ENCODE measurements at regions not wholly inside any gene's neighbourhood (a gene's known extent, or its start where the extent isn't known, plus 50 kb on each side); places are given as distances from the start of the nearest gene placed in this dataset.

DNA sequence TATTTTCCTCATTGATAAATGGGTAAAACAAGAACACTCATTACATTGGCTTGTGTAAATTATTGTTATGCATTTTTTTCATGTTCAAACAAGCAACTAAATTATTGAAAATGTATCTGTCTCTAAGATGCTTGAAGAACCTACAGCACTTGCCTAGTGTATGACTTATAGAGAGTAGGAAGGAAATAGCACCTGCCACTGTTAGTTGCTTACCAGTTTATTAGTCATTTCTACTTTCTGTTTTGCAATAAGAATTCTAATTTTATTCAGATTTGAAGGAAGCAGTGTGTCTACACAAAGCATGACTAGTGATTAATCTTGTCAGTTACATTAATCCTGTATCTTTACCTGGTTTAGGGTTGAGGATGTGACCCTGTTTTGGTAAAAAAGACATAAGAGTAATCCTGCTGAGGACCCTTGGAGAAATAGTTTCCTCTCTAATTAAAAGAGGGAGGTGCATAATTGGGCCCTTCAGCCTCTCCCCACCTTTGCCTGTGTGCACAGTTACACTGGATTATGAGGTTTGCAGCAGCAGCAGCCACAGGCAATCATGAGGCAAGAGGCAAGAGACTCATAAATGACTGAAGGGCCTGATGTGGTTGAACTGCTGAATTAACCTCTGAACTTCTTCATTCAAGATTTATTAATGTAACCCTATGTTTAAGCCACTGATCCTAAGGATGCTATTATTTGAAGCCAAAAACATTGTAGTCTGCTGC lies 1202.1 kb downstream of the ADGRL3 start:
- no peak overlapping the region for H3K27ac ChIP-seq (ENCODE audit: low read depth in 2 of 2, low read length in 1 of 2)
- no peak for DNase-seq
- no peaks in the 10 kb centered on the region for H3K9me2 ChIP-seq
- CTCF ChIA-PET = no interaction called here
- no peak overlapping the region for H3K9ac ChIP-seq
- no peaks in the 10 kb centered on the region for H3K4me1 ChIP-seq (ENCODE audit: control insufficient read depth in 1 of 2, insufficient read depth in 2 of 2, low read depth in 1 of 2, low read length in 1 of 2)
- no peaks in the 10 kb centered on the region for H3K36me3 ChIP-seq (replicated peaks in 1 of 2; ENCODE audit: control insufficient read depth in 1 of 2, insufficient read depth in 2 of 2, low read length in 1 of 2)
- no peaks in the 10 kb centered on the region for H3F3A ChIP-seq (replicated peaks; ENCODE audit: insufficient read depth)
- H3K9me3 ChIP-seq = no peaks in the 10 kb centered on the region
- H3K4me2 ChIP-seq = no peak overlapping the region
- no peaks in the 10 kb centered on the region for H3K79me2 ChIP-seq (ENCODE audit: insufficient read depth)
- no peak overlapping the region for H3K4me3 ChIP-seq (ENCODE audit: low read depth in 2 of 2, low read length in 1 of 2)
- TF ChIP-seq, protein P1, sequence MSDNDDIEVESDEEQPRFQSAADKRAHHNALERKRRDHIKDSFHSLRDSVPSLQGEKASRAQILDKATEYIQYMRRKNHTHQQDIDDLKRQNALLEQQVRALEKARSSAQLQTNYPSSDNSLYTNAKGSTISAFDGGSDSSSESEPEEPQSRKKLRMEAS (IDR thresholded peaks at IDR 0.05; ENCODE audit: low read depth) = no peak
- TF ChIP-seq FOSL2 (IDR thresholded peaks at IDR 0.05; ENCODE audit: borderline replicate concordance, low read depth) (no peak), RCOR1 (IDR thresholded peaks at IDR 0.05; ENCODE audit: low read length) (no peak), NRF1 (IDR thresholded peaks at IDR 0.05; ENCODE audit: low read depth, low read length) (no peak), MEF2A (IDR thresholded peaks at IDR 0.05; ENCODE audit: borderline replicate concordance, low read depth) (no peak), YY1 (IDR thresholded peaks at IDR 0.05; ENCODE audit: low read depth) (no peak), GATA2 (CRISPR knock-in tag; IDR thresholded peaks at IDR 0.05) (no peak), FOXM1 (IDR thresholded peaks at IDR 0.05; ENCODE audit: low read depth) (no peak)
- TF ChIP-seq, protein P2, sequence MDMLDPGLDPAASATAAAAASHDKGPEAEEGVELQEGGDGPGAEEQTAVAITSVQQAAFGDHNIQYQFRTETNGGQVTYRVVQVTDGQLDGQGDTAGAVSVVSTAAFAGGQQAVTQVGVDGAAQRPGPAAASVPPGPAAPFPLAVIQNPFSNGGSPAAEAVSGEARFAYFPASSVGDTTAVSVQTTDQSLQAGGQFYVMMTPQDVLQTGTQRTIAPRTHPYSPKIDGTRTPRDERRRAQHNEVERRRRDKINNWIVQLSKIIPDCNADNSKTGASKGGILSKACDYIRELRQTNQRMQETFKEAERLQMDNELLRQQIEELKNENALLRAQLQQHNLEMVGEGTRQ (IDR thresholded peaks at IDR 0.05; ENCODE audit: borderline replicate concordance, low read depth, low read length) = no peak
- TF ChIP-seq, protein P3, sequence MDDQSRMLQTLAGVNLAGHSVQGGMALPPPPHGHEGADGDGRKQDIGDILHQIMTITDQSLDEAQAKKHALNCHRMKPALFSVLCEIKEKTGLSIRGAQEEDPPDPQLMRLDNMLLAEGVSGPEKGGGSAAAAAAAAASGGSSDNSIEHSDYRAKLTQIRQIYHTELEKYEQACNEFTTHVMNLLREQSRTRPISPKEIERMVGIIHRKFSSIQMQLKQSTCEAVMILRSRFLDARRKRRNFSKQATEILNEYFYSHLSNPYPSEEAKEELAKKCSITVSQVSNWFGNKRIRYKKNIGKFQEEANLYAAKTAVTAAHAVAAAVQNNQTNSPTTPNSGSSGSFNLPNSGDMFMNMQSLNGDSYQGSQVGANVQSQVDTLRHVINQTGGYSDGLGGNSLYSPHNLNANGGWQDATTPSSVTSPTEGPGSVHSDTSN (IDR thresholded peaks at IDR 0.05) = no peak
- TF ChIP-seq, protein P4, sequence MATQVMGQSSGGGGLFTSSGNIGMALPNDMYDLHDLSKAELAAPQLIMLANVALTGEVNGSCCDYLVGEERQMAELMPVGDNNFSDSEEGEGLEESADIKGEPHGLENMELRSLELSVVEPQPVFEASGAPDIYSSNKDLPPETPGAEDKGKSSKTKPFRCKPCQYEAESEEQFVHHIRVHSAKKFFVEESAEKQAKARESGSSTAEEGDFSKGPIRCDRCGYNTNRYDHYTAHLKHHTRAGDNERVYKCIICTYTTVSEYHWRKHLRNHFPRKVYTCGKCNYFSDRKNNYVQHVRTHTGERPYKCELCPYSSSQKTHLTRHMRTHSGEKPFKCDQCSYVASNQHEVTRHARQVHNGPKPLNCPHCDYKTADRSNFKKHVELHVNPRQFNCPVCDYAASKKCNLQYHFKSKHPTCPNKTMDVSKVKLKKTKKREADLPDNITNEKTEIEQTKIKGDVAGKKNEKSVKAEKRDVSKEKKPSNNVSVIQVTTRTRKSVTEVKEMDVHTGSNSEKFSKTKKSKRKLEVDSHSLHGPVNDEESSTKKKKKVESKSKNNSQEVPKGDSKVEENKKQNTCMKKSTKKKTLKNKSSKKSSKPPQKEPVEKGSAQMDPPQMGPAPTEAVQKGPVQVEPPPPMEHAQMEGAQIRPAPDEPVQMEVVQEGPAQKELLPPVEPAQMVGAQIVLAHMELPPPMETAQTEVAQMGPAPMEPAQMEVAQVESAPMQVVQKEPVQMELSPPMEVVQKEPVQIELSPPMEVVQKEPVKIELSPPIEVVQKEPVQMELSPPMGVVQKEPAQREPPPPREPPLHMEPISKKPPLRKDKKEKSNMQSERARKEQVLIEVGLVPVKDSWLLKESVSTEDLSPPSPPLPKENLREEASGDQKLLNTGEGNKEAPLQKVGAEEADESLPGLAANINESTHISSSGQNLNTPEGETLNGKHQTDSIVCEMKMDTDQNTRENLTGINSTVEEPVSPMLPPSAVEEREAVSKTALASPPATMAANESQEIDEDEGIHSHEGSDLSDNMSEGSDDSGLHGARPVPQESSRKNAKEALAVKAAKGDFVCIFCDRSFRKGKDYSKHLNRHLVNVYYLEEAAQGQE (IDR thresholded peaks at IDR 0.05; ENCODE audit: low read depth, low read length) = no peak
- no peaks in the 10 kb centered on the region for H4K20me1 ChIP-seq (ENCODE audit: insufficient read depth)
- no peaks in the 10 kb centered on the region for H3K27me3 ChIP-seq (ENCODE audit: insufficient read depth)
- no peak overlapping the region for H2AFZ ChIP-seq (ENCODE audit: low read depth)
- POLR2A ChIA-PET = no interaction called here

DNA sequence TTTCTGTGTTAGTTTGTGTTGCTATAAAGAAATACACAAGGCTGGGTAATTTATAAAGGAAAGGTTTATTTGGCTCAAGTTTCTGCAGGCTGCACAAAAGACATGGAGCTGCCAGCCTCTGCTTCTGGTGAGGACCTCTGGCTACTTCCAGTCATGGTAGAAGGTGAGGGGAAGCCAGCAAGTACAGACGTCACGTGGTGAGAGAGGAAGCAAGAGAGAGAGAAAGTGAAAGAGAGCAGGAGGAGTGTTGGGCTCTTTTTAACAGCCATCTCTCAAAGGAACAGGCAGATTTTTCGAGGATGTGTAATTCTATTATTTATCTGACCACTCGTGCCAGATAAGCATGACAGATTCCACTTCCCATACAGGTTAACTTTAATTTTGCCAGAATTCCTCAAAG lies 1199.1 kb downstream of the ADGRL3 start:
- TF ChIP-seq POLR2AphosphoS5 (IDR thresholded peaks at IDR 0.05; ENCODE audit: low read depth, low read length) (no peak), FOXJ3 (CRISPR knock-in tag; IDR thresholded peaks at IDR 0.05) (no peak), TAF1 (IDR thresholded peaks at IDR 0.05; ENCODE audit: borderline replicate concordance, low read depth, low read length) (no peak), GABPA (IDR thresholded peaks at IDR 0.05; ENCODE audit: low read depth) (no peak)
- ChIA-PET POLR2A (no interaction called here), CTCF (no interaction called here)

More for the DNA sequence above, 1199.1 kb downstream of the ADGRL3 start:
- Histone ChIP-seq H3F3A (replicated peaks; ENCODE audit: insufficient read depth) (no peaks in the 10 kb centered on the region), H3K4me1 (ENCODE audit: control insufficient read depth in 1 of 2, insufficient read depth in 2 of 2, low read depth in 1 of 2, low read length in 1 of 2) (no peaks in the 10 kb centered on the region), H3K79me2 (ENCODE audit: insufficient read depth) (no peaks in the 10 kb centered on the region), H3K9ac (no peak overlapping the region), H3K4me3 (ENCODE audit: low read depth in 2 of 2, low read length in 1 of 2) (no peak overlapping the region), H3K27me3 (ENCODE audit: insufficient read depth) (no peaks in the 10 kb centered on the region), H3K4me2 (no peak overlapping the region), H4K20me1 (ENCODE audit: insufficient read depth) (no peaks in the 10 kb centered on the region), H2AFZ (ENCODE audit: low read depth) (no peak overlapping the region), H3K9me2 (no peaks in the 10 kb centered on the region), H3K27ac (ENCODE audit: low read depth in 2 of 2, low read length in 1 of 2) (no peak overlapping the region), H3K36me3 (replicated peaks in 1 of 2; ENCODE audit: control insufficient read depth in 1 of 2, insufficient read depth in 2 of 2, low read length in 1 of 2) (no peaks in the 10 kb centered on the region), H3K9me3 (no peaks in the 10 kb centered on the region)
- no peak for DNase-seq
- WGBS (ENCODE audit: low lambda C conversion rate) = 33% methylated on average over 4 of the region's 4 CpGs
